SIG-M5 treated with dmso at 0.1 percent for 504 hours (cell line): ENCODE measurements at regions not wholly inside any gene's neighbourhood (a gene's known extent, or its start where the extent isn't known, plus 50 kb on each side); places are given as distances from the start of the nearest gene placed in this dataset.

Experiments
- DNase-seq: peaks from one replicate; lab custom pipeline; 2025; ENCODE audit not compliant: unreplicated experiment; lab: John Stamatoyannopoulos, UW

DNA sequence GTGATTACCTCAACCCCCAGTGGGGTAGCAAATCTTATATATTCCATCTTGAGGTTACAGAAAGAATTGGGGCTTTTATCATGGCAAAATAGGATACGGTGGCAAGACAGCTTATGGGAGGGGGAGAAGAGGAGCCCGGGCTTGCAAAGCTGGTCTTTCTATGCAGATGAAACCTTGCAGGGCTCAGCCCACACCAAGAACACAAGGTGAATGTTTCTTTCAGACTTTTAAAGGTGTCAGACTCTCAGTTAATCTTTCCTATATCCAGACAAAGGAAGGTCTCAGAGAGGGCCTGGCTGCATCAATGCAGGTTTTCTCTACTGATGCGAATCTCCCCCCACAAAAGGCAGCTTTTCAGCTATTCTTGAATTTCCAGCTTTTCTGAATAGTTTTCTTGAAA is 59.9 kb upstream of the WDR17 start:
- no peak for DNase-seq

- DNase-seq = no peak
Observed at GRCh38 chr4:176009254-176009653, 56.4 kb upstream of the WDR17 start.

GRCh38 chr4:176011529-176011928 is 54.1 kb upstream of the WDR17 start:
- DNase-seq = no peak

DNA sequence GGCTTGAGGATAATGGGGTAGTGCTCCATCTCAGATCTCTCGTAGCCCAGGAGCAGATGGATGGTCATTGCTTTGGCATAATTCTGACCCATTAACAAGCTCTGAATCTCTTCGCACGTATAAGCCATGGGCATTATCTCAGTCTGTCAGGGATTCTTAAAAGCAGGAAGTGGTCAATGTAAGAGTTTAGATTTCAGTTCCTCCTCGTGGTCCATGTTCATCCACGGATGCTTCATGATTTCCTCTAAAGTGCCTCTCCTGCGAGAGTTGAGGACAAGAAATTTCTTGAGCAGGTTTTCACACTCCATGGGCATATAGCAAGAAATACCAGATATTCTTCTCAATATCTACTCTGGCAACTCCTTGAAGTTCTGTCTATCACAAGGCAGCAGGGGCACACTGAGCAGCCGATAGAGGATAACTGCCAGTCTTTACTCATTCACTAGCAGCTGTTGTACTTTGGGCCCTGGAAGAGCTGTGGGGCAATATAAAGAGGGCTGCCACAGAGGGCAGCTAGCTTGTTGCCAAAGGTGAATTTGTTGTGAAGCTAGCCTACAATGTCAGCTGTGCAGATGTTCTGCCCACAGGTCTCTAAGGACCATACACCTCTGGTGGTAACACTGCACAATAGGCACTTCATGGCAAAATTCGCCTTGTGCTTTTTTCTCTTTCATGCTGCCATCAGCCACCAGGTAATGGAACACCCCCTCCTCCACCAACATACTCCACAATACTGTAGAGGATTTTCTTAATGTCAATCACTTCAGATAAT is 52.0 kb upstream of the WDR17 start:
- peak; percentile 75 for DNase-seq

DNA sequence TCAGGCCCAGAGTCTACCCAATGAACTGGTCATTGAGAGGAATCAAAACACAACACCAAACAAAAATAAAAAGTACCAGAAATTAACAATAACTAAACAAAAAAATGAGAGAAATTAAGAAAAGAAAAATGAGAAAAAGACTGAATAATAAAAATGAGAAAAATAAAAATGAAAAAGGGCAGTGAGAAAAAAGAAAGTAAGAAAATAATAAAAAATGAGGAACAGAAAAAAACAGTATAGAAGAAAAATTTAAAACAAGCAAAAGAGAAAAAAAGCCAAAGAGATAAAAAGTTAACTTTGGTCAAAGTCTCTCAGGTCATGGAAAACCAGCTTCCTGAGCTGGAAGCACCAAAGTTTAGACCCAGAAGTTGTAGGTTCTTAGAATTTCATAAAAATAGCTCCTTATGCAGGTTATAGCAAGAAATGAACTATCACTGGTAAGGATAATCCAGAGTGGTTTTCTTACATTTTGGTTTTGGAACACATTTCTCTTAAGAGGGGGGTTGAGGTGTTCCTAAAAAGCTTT is 51.0 kb upstream of the WDR17 start:
- no peak for DNase-seq
